Parathyroid adenoma (tissue), 2 donors: ENCODE measurements at regions not wholly inside any gene's neighbourhood (a gene's known extent, or its start where the extent isn't known, plus 50 kb on each side); places are given as distances from the start of the nearest gene placed in this dataset.

Experiments
- H2AFZ ChIP-seq: fragments of 300-600 bp; sonication (generic); one replicate; pipeline ENCODE4 v1.7.0; 2017; ENCODE audit warnings: antibody characterized with exemption, mild to moderate bottlenecking
- H3K27ac ChIP-seq: fragments of 300-600 bp; sonication (generic); one replicate; pipeline ENCODE4 v1.7.0; 2017
- H3K27me3 ChIP-seq: fragments of 300-600 bp; sonication (generic); one replicate; pipeline ENCODE4 v1.7.0; 2017; ENCODE audit warnings: low read length; ENCODE audit not compliant: control insufficient read depth, insufficient read depth
- H3K36me3 ChIP-seq: fragments of 300-600 bp; sonication (generic); one replicate; pipeline ENCODE4 v1.7.0; 2017; ENCODE audit warnings: low read length; ENCODE audit not compliant: control insufficient read depth, insufficient read depth
- H3K4me1 ChIP-seq: fragments of 300-600 bp; sonication (generic); one replicate; pipeline ENCODE4 v1.7.0; 2017; ENCODE audit warnings: control low read depth
- H3K4me2 ChIP-seq: fragments of 300-600 bp; sonication (generic); one replicate; pipeline ENCODE4 v1.7.0; 2017; ENCODE audit warnings: low read length
- H3K4me3 ChIP-seq: fragments of 300-600 bp; sonication (generic); one replicate; pipeline ENCODE4 v1.7.0; 2017; ENCODE audit warnings: low read depth, low read length
- H3K79me2 ChIP-seq: fragments of 300-600 bp; sonication (generic); one replicate; pipeline ENCODE4 v1.7.0; 2017; ENCODE audit warnings: control low read depth
- H3K9ac ChIP-seq: fragments of 300-600 bp; sonication (generic); one replicate; pipeline ENCODE4 v1.7.0; 2017; ENCODE audit warnings: mild to moderate bottlenecking
- H3K9me3 ChIP-seq: fragments of 300-600 bp; sonication (generic); one replicate; pipeline ENCODE4 v1.7.0; 2017; ENCODE audit warnings: low read length; ENCODE audit not compliant: control insufficient read depth
- CTCF ChIP-seq: fragments of 300-600 bp; sonication (generic); IDR thresholded peaks from one replicate; pipeline ENCODE4 v1.7.0; 2017; ENCODE audit warnings: antibody characterized with exemption, mild to moderate bottlenecking
- donor health status: primary hyperparathyroidism.

GRCh38 chr5:167250996-167251395 lies 1040.4 kb upstream of the WWC1 start:
- no peak for TF ChIP-seq CTCF
- no peak overlapping the region for H3K4me3 ChIP-seq
- H3K9ac ChIP-seq: no peak overlapping the region
- no peaks in the 10 kb centered on the region for H3K9me3 ChIP-seq
- H3K79me2 ChIP-seq: no peaks in the 10 kb centered on the region
- H3K27ac ChIP-seq: no peak overlapping the region
- no peaks in the 10 kb centered on the region for H3K27me3 ChIP-seq
- H3K4me1 ChIP-seq: no peaks in the 10 kb centered on the region
- no peaks in the 10 kb centered on the region for H3K36me3 ChIP-seq
- no peak overlapping the region for H3K4me2 ChIP-seq
- H2AFZ ChIP-seq: no peak overlapping the region

- Histone ChIP-seq H3K27me3 (no peaks in the 10 kb centered on the region), H3K79me2 (no peaks in the 10 kb centered on the region), H3K9me3 (no peaks in the 10 kb centered on the region), H3K4me3 (no peak overlapping the region), H3K4me2 (no peak overlapping the region), H3K9ac (no peak overlapping the region), H3K27ac (no peak overlapping the region), H2AFZ (no peak overlapping the region), H3K36me3 (no peaks in the 10 kb centered on the region), H3K4me1 (no peaks in the 10 kb centered on the region)
- no peak for TF ChIP-seq CTCF
Measured at GRCh38 chr5:167254132-167254531, 1037.3 kb upstream of the WWC1 start.

- H3K4me1 ChIP-seq: no peaks in the 10 kb centered on the region
- no peak overlapping the region for H3K4me3 ChIP-seq
- no peak overlapping the region for H2AFZ ChIP-seq
- H3K27ac ChIP-seq: no peak overlapping the region
- H3K27me3 ChIP-seq: no peaks in the 10 kb centered on the region
- no peaks in the 10 kb centered on the region for H3K36me3 ChIP-seq
- TF ChIP-seq CTCF: no peak
- H3K9me3 ChIP-seq: no peaks in the 10 kb centered on the region
- H3K9ac ChIP-seq: no peak overlapping the region
- H3K4me2 ChIP-seq: no peak overlapping the region
- H3K79me2 ChIP-seq: no peaks in the 10 kb centered on the region
Measured at GRCh38 chr5:167255926-167256325, 1035.5 kb upstream of the WWC1 start.

GRCh38 chr5:167259806-167260205 lies 1031.6 kb upstream of the WWC1 start:
- Histone ChIP-seq H3K27me3 (no peaks in the 10 kb centered on the region), H3K4me3 (no peak overlapping the region), H3K27ac (no peak overlapping the region), H3K9ac (no peak overlapping the region), H3K36me3 (no peaks in the 10 kb centered on the region), H3K9me3 (no peaks in the 10 kb centered on the region), H2AFZ (no peak overlapping the region), H3K79me2 (no peaks in the 10 kb centered on the region), H3K4me1 (no peaks in the 10 kb centered on the region), H3K4me2 (no peak overlapping the region)
- TF ChIP-seq CTCF: no peak

GRCh38 chr5:167261309-167262100 lies 1029.9 kb upstream of the WWC1 start:
- Histone ChIP-seq H3K27ac (no peak overlapping the region), H3K36me3 (no peaks in the 10 kb centered on the region), H3K4me2 (no peak overlapping the region), H3K79me2 (no peaks in the 10 kb centered on the region), H3K27me3 (no peaks in the 10 kb centered on the region), H3K4me1 (no peaks in the 10 kb centered on the region), H3K9me3 (no peaks in the 10 kb centered on the region), H3K9ac (no peak overlapping the region), H3K4me3 (no peak overlapping the region), H2AFZ (no peak overlapping the region)
- no peak for TF ChIP-seq CTCF
